NOMO-1 treated with DMSO at 0.1 percent for 48 hours (cell line): ENCODE measurements at regions not wholly inside any gene's neighbourhood (a gene's known extent, or its start where the extent isn't known, plus 50 kb on each side); places are given as distances from the start of the nearest gene placed in this dataset.

Experiments
- DNase-seq: peaks from one replicate; lab custom pipeline; 2025; ENCODE audit not compliant: unreplicated experiment; lab: John Stamatoyannopoulos, UW

- no peak for DNase-seq
Measured at GRCh38 chr2:150983314-150983897, 278.3 kb downstream of the RBM43 start.

- no peak for DNase-seq
Measured at GRCh38 chr2:150981826-150982225, 279.8 kb downstream of the RBM43 start.

GRCh38 chr2:150978053-150978452 is 283.6 kb downstream of the RBM43 start:
- no peak for DNase-seq

GRCh38 chr2:150977296-150977695 is 284.4 kb downstream of the RBM43 start:
- no peak for DNase-seq

- no peak for DNase-seq
Measured at GRCh38 chr2:150976604-150977003, 285.1 kb downstream of the RBM43 start.

- DNase-seq = no peak
Measured at GRCh38 chr2:150974864-150975263, 286.8 kb downstream of the RBM43 start.

- no peak for DNase-seq
Measured at GRCh38 chr2:150974234-150974633, 287.4 kb downstream of the RBM43 start.

GRCh38 chr2:150971910-150972309 is 289.8 kb downstream of the RBM43 start:
- no peak for DNase-seq

- no peak for DNase-seq
Measured at GRCh38 chr2:150963336-150963735, 298.3 kb downstream of the RBM43 start.

GRCh38 chr2:150955231-150955630 is 306.4 kb downstream of the RBM43 start:
- DNase-seq = no peak

GRCh38 chr2:150946831-150947230 is 314.8 kb downstream of the RBM43 start:
- DNase-seq = no peak

- DNase-seq = no peak
Measured at GRCh38 chr2:150944315-150944714, 317.3 kb downstream of the RBM43 start.

- no peak for DNase-seq
Measured at GRCh38 chr2:150939087-150939486, 322.6 kb downstream of the RBM43 start.

- DNase-seq = no peak
Measured at GRCh38 chr2:150938527-150938926, 323.1 kb downstream of the RBM43 start.

GRCh38 chr2:150937030-150937429 is 324.6 kb downstream of the RBM43 start:
- no peak for DNase-seq

GRCh38 chr2:150931451-150931850 is 330.2 kb downstream of the RBM43 start:
- no peak for DNase-seq

- no peak for DNase-seq
Measured at GRCh38 chr2:150925611-150926010, 336.1 kb downstream of the RBM43 start.

GRCh38 chr2:150924878-150925277 is 336.8 kb downstream of the RBM43 start:
- no peak for DNase-seq

GRCh38 chr2:150919901-150920300 is 341.8 kb downstream of the RBM43 start:
- DNase-seq = no peak

- DNase-seq = no peak
Measured at GRCh38 chr2:150917961-150918713, 343.5 kb downstream of the RBM43 start.

GRCh38 chr2:150916467-150917396 is 344.9 kb downstream of the RBM43 start:
- no peak for DNase-seq
